Nephron (organoid): ENCODE measurements at regions not wholly inside any gene's neighbourhood (a gene's known extent, or its start where the extent isn't known, plus 50 kb on each side); places are given as distances from the start of the nearest gene placed in this dataset.
A peak's percentile ranks its signal among the peaks of the same experiment; 100 is the strongest.

Experiments
- H3K27ac Mint-ChIP-seq, 3 experiments: 2 replicates each; pipeline ENCODE4 v1.8.0; 2020; ENCODE audit warnings: mixed read lengths in 3 of 3, mild to moderate bottlenecking in 2 of 3, moderate library complexity in 1 of 3
- H3K27me3 Mint-ChIP-seq: 2 replicates; pipeline ENCODE4 v1.8.0; 2021; ENCODE audit warnings: low read depth, mild to moderate bottlenecking, moderate library complexity, mixed read lengths
- H3K36me3 Mint-ChIP-seq: 2 replicates; pipeline ENCODE4 v1.8.0; 2020; ENCODE audit warnings: low read depth, mixed read lengths
- H3K4me1 Mint-ChIP-seq: 2 replicates; pipeline ENCODE4 v1.8.0; 2020; ENCODE audit warnings: mixed read lengths
- H3K4me3 Mint-ChIP-seq, 3 experiments: 2 replicates each; pipeline ENCODE4 v1.8.0; 2020; ENCODE audit warnings: mild to moderate bottlenecking in 3 of 3, mixed read lengths in 3 of 3, moderate library complexity in 2 of 3
- H3K9me3 Mint-ChIP-seq: 2 replicates; pipeline ENCODE4 v1.8.0; 2020; ENCODE audit warnings: mixed read lengths
- CTCF ChIP-seq, 3 experiments: fragments of 200-600 bp; sonication (generic); IDR thresholded peaks; one replicate each; pipeline ENCODE4 v1.5.0; 2021; ENCODE audit warnings: antibody characterized with exemption in 3 of 3; ENCODE audit not compliant: unreplicated experiment in 3 of 3

GRCh38 chr3:90040554-90040953, 933.1 kb downstream of the EPHA3 start:
- no peaks in the 10 kb centered on the region for H3K27me3 Mint-ChIP-seq
- H3K4me3 Mint-ChIP-seq = no peak overlapping the region
- no peaks in the 10 kb centered on the region for H3K9me3 Mint-ChIP-seq
- TF ChIP-seq CTCF (IDR thresholded peaks at IDR 0.05; ENCODE audit: unreplicated experiment in 3 of 3) = no peak
- H3K27ac Mint-ChIP-seq = no peak overlapping the region
- H3K4me1 Mint-ChIP-seq = peaks cover 26% of the 10 kb centered on the region
- no peaks in the 10 kb centered on the region for H3K36me3 Mint-ChIP-seq

GRCh38 chr3:90041995-90042394, 934.6 kb downstream of the EPHA3 start:
- H3K27me3 Mint-ChIP-seq = no peaks in the 10 kb centered on the region
- H3K27ac Mint-ChIP-seq = no peak overlapping the region
- TF ChIP-seq CTCF (IDR thresholded peaks at IDR 0.05; ENCODE audit: unreplicated experiment in 3 of 3) = no peak
- no peaks in the 10 kb centered on the region for H3K36me3 Mint-ChIP-seq
- H3K4me3 Mint-ChIP-seq = no peak overlapping the region
- H3K9me3 Mint-ChIP-seq = no peaks in the 10 kb centered on the region
- peaks cover 21% of the 10 kb centered on the region for H3K4me1 Mint-ChIP-seq

GRCh38 chr3:90043287-90043686, 935.9 kb downstream of the EPHA3 start:
- Mint-ChIP-seq H3K27ac (no peak overlapping the region), H3K4me3 (no peak overlapping the region), H3K4me1 (peaks cover 14% of the 10 kb centered on the region), H3K27me3 (no peaks in the 10 kb centered on the region), H3K36me3 (no peaks in the 10 kb centered on the region), H3K9me3 (no peaks in the 10 kb centered on the region)
- TF ChIP-seq CTCF (IDR thresholded peaks at IDR 0.05; ENCODE audit: unreplicated experiment in 3 of 3) = no peak

DNA sequence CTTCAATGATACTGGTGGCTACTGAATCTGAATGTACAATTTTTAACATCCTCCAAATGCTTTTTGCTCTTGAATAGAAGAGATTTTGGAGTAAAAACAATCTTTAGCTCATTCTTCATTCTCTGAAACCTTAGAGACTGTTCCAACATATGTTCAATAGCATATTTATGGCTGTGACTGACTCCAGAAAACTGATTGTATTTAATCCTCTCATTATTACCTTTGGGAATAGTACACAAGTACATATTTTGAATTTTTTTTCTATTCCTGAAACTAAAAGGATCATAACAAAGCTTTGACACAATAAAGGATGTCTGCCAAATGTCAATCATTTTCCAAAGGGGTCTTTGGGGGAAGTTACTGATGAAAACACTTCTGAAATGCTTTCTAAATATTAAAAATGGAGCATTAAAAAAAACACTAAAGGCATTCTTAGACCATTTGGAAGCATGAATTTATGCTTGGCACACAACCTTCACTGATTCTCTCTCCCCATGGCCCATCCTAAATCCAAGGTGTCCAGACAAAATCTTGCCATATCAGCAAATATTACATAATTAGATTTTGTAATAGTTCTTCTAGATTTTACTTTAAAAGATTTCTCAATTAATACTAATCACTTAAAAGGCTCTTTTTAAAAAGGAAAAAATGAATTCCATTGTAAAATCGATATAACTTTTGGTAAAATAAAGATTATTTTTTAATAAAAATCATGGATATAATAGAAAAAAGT, 936.8 kb downstream of the EPHA3 start:
- no peak for TF ChIP-seq CTCF (IDR thresholded peaks at IDR 0.05; ENCODE audit: unreplicated experiment in 3 of 3)
- Mint-ChIP-seq H3K4me1 (peaks cover 7% of the 10 kb centered on the region), H3K27me3 (no peaks in the 10 kb centered on the region), H3K4me3 (no peak overlapping the region), H3K27ac (no peak overlapping the region), H3K9me3 (no peaks in the 10 kb centered on the region), H3K36me3 (no peaks in the 10 kb centered on the region)

DNA sequence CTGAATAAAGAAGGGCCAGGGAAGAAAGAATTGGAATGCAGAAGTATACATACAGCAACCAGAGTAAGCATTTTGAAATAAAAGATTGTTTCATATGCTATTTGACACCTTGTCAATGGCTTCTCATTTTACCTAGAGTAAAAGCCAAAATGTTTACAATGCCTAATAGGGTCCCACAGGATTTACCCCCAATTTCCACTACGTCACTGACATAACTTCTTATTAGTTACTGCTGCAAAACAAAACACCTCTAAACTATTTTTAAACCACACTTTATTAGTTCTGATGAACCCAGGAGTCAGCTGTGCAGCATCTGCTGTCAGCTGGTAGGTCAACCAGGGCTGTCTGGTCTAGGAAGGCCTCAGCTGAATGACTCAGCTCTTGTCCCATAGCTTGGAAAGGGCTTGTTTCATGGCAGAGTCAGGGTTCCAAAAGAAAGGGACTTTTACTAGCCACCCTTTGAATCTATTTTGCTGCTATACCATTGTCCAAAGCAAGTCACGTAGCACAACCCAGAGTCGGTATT, 945.1 kb downstream of the EPHA3 start:
- TF ChIP-seq CTCF (IDR thresholded peaks at IDR 0.05; ENCODE audit: unreplicated experiment in 3 of 3) = no peak
- Mint-ChIP-seq H3K27me3 (no peaks in the 10 kb centered on the region), H3K4me3 (peak overlapping the region in 1 of 3 experiments; percentile 59), H3K36me3 (no peaks in the 10 kb centered on the region), H3K27ac (peak overlapping the region; percentile 53 to 88 (median 77)), H3K4me1 (peaks cover 49% of the 10 kb centered on the region), H3K9me3 (peaks cover 3% of the 10 kb centered on the region)

DNA sequence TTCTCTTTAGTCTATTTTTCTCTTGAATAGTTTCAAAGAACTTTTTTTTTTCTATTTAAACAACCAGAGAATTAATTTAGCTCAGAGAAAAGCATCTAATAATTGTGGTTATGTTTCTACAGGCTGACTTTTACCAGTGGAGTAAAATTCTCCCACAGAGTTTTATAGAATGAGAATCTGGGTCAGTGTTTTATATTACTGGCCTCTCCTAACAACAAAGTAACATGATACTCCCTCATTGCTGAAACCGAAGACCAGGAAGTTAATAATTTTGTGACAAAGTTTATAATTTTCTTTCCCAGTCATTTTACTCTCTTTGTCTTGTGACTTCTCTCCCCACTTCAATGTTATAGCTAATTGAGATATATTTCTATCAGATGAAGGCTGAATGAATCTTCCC, 946.9 kb downstream of the EPHA3 start:
- H3K27ac Mint-ChIP-seq = peak overlapping the region; percentile 68 to 88 (median 75)
- peaks cover 49% of the 10 kb centered on the region for H3K4me1 Mint-ChIP-seq
- no peak overlapping the region for H3K4me3 Mint-ChIP-seq
- no peaks in the 10 kb centered on the region for H3K27me3 Mint-ChIP-seq
- H3K36me3 Mint-ChIP-seq = no peaks in the 10 kb centered on the region
- peaks cover 3% of the 10 kb centered on the region for H3K9me3 Mint-ChIP-seq
- TF ChIP-seq CTCF (IDR thresholded peaks at IDR 0.05; ENCODE audit: unreplicated experiment in 3 of 3) = no peak
